Muscle layer of colon (tissue), 2 donors: ENCODE measurements at regions not wholly inside any gene's neighbourhood (a gene's known extent, or its start where the extent isn't known, plus 50 kb on each side); places are given as distances from the start of the nearest gene placed in this dataset.
"Not testable (repeated sequence)": the region's sequence is repeated elsewhere in the genome, so short reads cannot be mapped to it uniquely, and the experiment has no call there.

ENCODE experiments used
- H3K27ac ChIP-seq: one replicate; pipeline ENCODE4 v1.7.0; 2013; ENCODE audit warnings: low read depth, mild to moderate bottlenecking, low read length, moderate library complexity
- H3K27me3 ChIP-seq, 2 donors: one replicate each; pipeline ENCODE4 v1.7.0; 2013; ENCODE audit warnings: low read length in 2 of 2, mild to moderate bottlenecking in 2 of 2; ENCODE audit not compliant: insufficient read depth in 2 of 2, control insufficient read depth in 1 of 2
- H3K36me3 ChIP-seq: one replicate; pipeline ENCODE4 v1.7.0; 2013; ENCODE audit warnings: mild to moderate bottlenecking, low read length; ENCODE audit not compliant: insufficient read depth
- H3K4me1 ChIP-seq: one replicate; pipeline ENCODE4 v1.7.0; 2013; ENCODE audit warnings: mild to moderate bottlenecking, low read length; ENCODE audit not compliant: insufficient read depth
- H3K4me3 ChIP-seq, 2 donors: one replicate each; pipeline ENCODE4 v1.7.0; 2013; ENCODE audit warnings: low read length in 2 of 2, low read depth in 1 of 2, mild to moderate bottlenecking in 1 of 2, moderate library complexity in 1 of 2
- H3K9ac ChIP-seq: one replicate; pipeline ENCODE4 v1.7.0; 2013; ENCODE audit warnings: low read length
- H3K9me3 ChIP-seq: one replicate; pipeline ENCODE4 v1.7.0; 2013; ENCODE audit warnings: mild to moderate bottlenecking, low read length
- donor health status: abdominal sarcoma.
- donor health status: Adenocarcinoma of cecum.

DNA sequence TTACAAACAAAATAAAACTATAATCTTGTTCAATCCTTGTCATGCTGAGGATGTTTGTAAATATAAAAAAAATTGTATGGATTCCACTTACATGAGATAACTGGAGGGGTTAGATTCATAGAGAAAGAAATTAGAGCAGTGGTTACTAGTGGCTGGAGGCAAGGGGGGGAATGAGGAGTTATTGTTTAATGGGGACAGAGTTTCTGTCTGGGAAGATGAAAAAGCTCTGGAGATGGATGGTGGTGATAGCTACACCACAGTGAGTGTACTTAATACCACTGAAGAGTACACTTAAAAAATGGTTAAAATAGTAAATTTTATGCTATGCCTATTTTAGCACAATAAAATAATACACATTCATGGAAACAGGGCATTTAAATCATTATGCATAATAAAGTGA is 247.5 kb upstream of the PLGLB2 start:
- H3K4me1 ChIP-seq, H3K4me3 ChIP-seq, H3K27me3 ChIP-seq: not testable (repeated sequence)

GRCh38 chr2:87500951-87501350 is 246.9 kb upstream of the PLGLB2 start:
- not testable (repeated sequence) for H3K9me3 ChIP-seq, H3K9ac ChIP-seq, H3K4me3 ChIP-seq, H3K36me3 ChIP-seq, H3K27me3 ChIP-seq, H3K4me1 ChIP-seq, H3K27ac ChIP-seq

More for the DNA sequence above, 247.5 kb upstream of the PLGLB2 start:
- not testable (repeated sequence) for H3K36me3 ChIP-seq, H3K9ac ChIP-seq, H3K9me3 ChIP-seq, H3K27ac ChIP-seq

- H3K27me3 ChIP-seq, H3K9ac ChIP-seq, H3K4me1 ChIP-seq, H3K9me3 ChIP-seq, H3K4me3 ChIP-seq, H3K36me3 ChIP-seq, H3K27ac ChIP-seq: not testable (repeated sequence)
Measured at GRCh38 chr2:87502948-87503347, 244.9 kb upstream of the PLGLB2 start.

DNA sequence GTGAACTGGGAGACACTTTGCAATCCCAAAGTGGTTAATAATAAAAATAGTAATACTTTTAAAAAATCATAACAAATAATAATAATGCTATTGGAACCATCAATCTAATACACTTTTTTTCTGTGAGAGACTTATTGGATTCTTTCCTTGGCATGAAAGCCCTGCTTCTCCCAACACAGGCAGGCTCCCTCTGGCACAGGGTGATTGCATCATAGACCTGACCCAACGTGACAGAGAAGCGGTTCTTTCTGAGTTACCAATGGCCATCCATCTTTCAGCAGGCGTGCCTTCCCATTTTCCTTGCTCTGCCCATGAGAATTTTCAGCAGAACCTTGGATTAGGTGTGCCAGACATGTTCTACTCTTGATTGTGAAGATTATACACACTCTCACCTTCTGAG is 242.6 kb upstream of the PLGLB2 start:
- not testable (repeated sequence) for H3K4me3 ChIP-seq, H3K9ac ChIP-seq, H3K27me3 ChIP-seq, H3K9me3 ChIP-seq, H3K4me1 ChIP-seq, H3K36me3 ChIP-seq, H3K27ac ChIP-seq

- H3K9me3 ChIP-seq, H3K4me3 ChIP-seq, H3K27me3 ChIP-seq, H3K36me3 ChIP-seq, H3K9ac ChIP-seq, H3K27ac ChIP-seq, H3K4me1 ChIP-seq: not testable (repeated sequence)
Measured at GRCh38 chr2:87505909-87506308, 242.0 kb upstream of the PLGLB2 start.

GRCh38 chr2:87507378-87508348 is 240.2 kb upstream of the PLGLB2 start:
- H3K4me3 ChIP-seq, H3K4me1 ChIP-seq, H3K9me3 ChIP-seq, H3K9ac ChIP-seq, H3K27ac ChIP-seq, H3K36me3 ChIP-seq, H3K27me3 ChIP-seq: not testable (repeated sequence)

- H3K4me3 ChIP-seq, H3K27me3 ChIP-seq, H3K9ac ChIP-seq, H3K36me3 ChIP-seq, H3K27ac ChIP-seq, H3K4me1 ChIP-seq, H3K9me3 ChIP-seq: not testable (repeated sequence)
Measured at GRCh38 chr2:87511195-87511778, 236.6 kb upstream of the PLGLB2 start.

- not testable (repeated sequence) for H3K4me1 ChIP-seq, H3K27ac ChIP-seq, H3K36me3 ChIP-seq, H3K9ac ChIP-seq, H3K27me3 ChIP-seq, H3K4me3 ChIP-seq, H3K9me3 ChIP-seq
Measured at GRCh38 chr2:87512864-87513530, 234.9 kb upstream of the PLGLB2 start.

DNA sequence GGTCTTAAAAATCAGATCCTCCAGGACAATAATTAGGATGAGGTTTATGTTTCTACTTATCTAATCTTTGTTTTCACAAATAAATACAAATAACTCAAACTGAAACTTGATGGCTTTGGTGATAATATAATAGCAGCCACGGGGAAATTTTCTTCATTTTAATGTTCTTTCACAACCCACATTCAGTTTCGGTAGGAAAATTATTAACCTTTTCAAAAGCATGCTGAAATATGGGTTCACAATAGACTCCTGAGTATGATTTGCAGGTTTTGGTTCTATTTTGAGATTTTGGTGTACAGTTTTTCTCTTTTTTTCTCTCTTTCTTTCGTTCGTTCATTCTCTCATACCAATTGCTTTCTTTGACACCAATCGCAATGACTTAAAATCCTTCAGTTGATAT is 233.9 kb upstream of the PLGLB2 start:
- H3K9me3 ChIP-seq, H3K4me1 ChIP-seq, H3K9ac ChIP-seq, H3K36me3 ChIP-seq, H3K27me3 ChIP-seq, H3K4me3 ChIP-seq, H3K27ac ChIP-seq: not testable (repeated sequence)

DNA sequence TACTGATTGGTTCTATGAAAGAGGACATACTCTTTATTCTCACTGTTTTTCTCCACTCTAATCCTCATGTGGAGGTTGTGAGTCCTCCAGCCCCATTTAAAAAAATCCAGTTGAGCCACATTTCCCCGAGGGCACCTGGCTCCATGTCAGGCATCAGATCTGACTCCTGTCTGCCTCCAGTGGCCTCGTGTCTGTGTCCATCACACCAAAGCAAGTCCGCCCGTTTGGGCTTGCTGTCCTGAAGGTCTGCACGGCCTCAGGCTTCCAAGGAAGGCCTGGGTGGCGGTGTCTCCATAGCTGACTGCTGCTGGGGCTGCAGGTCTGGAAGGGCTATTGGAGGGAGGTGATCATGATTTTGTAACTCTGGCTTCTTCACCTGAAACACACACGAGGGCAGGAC is 233.4 kb upstream of the PLGLB2 start:
- H3K27ac ChIP-seq, H3K9me3 ChIP-seq, H3K4me3 ChIP-seq, H3K4me1 ChIP-seq, H3K9ac ChIP-seq, H3K36me3 ChIP-seq, H3K27me3 ChIP-seq: not testable (repeated sequence)

DNA sequence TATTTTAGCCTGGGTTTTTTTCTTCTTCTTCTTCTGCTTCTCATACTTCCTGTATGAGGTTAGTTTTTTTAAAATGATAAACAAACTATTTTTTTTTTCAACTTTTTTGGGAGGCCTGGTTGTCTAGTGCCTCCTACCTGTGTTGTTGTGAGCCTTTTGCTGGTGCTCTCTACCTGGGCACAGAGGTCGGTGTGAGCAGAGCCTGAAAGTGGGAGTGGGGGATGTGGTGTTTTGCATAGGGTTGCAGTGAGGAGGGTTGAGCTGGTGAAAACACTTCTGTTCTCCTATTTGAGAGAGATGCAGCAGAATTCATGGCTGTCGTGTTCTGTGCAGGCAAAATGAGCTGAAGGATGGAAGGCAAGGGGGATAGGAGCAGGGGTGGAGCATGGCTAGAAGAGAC is 232.7 kb upstream of the PLGLB2 start:
- H3K9me3 ChIP-seq, H3K36me3 ChIP-seq, H3K4me3 ChIP-seq, H3K27ac ChIP-seq, H3K27me3 ChIP-seq, H3K9ac ChIP-seq, H3K4me1 ChIP-seq: not testable (repeated sequence)

DNA sequence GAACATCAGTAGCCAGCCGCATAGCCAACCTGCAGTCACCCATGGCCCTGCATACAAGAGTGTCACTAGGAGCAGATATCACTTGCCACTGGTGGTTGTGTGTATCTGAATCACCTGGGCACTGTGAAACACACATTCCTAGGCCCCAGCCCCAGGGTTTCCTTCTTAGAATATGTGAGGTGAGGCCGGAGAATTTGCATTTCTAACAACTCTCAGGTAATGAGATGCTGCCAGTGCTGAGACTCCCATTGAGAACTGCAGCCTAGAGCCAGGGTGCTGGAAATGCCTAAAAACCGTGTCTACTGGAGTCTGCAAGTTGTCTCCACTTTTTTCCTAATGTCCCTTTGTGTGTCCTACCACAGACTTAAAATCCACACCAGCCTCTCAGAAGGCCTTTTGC is 232.0 kb upstream of the PLGLB2 start:
- H3K36me3 ChIP-seq, H3K9ac ChIP-seq, H3K4me1 ChIP-seq, H3K27me3 ChIP-seq, H3K9me3 ChIP-seq, H3K4me3 ChIP-seq, H3K27ac ChIP-seq: not testable (repeated sequence)
